NCI-H226 (cell line): ENCODE measurements at regions not wholly inside any gene's neighbourhood (a gene's known extent, or its start where the extent isn't known, plus 50 kb on each side); places are given as distances from the start of the nearest gene placed in this dataset.
A peak's percentile ranks its signal among the peaks of the same experiment; 100 is the strongest.

Experiments used
- DNase-seq: peaks from one replicate; pipeline ENCODE4 v3.0.0-alpha.2; 2015

DNA sequence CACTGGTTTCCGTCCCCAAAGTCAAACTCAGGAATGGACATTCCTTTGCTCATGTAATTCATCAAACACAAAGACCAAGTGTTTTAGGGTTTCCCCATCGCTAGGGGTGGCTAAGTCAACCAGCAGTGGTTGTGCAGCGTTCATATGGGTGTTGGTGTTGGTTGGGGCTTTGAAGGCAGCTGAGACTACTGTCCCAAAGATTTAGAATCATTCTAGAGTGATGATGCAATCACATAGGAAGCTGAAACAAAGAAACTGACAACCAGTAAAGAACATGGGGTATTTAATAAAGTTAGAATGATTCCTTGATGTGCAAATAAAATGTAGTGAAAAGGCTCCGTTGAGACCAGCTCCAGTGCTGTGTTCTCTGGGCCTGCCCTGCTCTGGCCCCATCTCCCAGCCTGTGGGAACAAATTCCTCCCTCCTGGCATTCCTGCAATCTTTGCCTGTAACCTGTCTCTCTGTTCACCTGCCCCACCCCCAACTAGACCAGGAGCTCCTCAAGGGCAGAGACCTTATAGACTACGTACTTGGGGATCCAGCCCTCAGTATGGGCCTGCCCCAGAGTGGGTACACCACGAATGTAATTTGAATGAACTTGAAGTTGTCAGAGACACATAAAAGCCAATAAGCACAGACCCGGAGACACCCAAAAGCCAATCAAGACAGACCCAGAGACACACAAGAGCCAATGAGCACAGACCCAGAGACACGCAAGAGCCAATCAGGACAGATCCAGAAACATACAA, 191.7 kb upstream of the TWIST2 start:
- DNase-seq: no peak

DNA sequence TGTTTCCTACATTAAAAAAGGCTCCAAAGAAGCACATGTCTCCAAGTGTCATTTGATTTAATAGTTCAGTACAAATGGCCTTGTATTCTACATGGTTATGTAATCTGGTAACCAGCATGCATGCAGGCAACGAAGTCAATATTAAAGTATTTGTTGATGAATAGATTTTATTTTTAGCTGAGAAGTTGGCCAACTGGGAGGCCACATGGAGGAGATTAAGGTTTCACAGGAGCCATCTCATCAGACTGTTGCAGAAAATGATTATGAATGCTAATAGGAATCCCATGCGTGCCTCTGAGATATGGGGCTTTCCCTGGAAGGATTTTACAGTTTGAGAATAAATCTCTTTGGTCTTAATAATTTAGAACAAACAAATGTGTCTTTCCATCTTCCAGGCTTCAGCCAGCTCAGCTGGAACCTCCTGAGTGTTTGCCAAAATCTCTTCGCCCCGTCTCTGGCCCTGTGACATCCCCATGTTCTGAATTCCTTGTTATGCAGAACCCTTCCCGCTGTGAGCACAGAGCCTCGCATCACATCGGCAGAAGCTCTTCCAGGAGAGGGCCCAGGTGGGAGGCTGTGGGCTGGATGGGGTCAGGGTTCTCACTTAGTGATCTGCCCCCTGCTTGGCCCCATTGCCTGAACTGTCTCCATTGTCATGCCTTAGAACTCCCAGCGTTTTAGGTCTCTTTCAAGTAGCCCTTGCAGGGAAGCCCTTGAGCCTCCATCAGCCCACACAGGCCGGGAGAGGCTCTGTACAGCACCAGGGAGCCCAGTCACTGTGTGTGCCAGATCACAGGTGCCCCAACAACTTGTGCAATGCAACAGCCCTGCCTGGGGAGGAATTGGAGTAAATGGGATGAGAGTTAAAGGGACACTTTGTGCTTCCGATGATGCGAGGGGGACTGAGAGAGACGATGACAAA, 190.5 kb upstream of the TWIST2 start:
- DNase-seq: no peak

DNA sequence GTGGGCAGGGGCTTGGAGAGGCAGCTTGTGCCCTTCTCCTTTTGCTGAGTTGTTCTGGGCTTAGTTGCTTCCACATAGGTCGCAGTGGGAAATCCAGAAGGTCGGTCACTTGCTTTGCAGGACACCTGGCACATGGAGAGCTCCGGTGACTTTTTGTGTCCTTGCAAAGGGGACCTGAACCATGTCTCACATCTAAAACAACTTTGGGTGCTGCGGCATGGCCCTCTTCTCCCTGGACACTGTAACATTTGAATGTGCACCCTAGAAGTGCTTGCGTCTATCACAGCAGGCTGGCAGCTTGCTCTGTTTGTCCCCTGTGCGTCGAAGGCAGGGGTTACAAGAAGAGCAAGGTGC, 189.9 kb upstream of the TWIST2 start:
- no peak for DNase-seq

DNA sequence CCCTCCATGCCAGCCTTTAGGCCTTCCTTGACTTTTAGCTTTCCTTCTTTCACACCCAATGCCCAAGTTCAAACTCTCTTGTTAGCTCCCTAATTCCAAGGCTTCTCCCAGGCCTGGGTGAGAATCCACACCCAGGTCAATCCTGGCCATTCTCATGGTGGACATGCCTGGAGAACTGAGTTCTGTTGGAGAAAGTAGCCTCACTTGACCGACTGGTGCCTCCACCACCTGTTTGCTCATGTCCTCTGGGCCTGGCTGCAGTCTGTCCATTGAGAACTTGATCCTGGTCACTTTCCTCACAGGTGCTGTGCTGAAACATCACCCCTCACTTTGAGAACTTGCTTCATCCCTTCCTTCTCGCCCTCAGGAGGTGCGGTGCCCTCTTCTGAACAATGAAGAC, 189.1 kb upstream of the TWIST2 start:
- no peak for DNase-seq

DNA sequence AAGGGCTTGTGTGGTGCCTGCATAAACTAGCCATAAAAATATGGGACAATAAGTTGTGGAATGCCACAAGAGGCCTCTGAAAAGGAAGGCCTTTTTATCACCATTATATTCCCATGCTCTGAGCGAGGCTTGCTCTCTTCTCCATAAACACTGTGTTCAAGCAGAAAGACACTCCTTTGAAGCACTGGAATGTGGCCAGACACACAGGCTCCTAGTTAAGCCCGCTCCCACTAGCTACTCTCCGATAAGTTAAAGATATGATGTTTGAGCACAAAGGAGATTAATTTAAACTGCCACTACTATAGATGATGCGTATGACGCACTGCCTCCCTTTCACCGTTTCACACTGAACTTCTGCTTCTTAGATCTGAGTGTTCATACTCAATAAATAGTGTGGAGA, 188.7 kb upstream of the TWIST2 start:
- no peak for DNase-seq

DNA sequence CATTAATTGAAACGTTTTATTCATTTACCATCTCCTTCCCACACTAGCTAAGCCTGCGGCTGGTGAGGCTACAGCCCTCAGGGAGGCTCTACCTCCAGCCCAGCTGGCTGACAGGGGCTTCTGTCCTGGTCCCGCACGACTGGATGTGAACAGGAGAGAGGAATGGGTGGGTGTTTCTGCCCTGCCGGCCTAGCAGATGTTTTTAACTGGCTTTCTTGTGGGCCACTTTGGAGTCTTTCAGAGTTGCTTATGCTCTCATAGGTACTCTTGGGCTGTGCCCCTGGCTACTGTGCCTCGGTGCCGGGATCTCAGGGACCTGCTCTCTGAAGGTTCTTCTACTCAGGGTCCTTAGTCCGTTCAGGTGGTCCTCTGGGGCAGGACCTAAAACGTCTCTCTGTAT, 184.3 kb upstream of the TWIST2 start:
- DNase-seq: no peak

DNA sequence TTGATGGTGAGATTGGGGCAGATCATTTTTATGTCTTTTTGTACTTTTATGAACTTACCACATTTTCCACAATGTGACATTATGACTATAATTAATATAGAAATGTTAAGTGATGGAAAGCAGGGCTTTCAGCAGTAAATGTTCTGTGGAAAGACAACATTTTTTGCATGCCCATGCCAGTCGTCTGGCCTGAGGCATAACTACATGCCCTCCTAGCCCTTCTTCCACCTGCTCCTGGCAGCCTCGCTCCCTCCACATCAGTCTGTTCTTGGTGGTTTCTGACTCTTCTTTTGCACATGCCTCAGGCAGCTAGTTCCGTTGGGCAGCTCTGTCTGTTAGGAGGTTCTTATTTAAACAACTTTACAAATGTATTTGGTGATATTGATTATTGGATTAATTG, 182.0 kb upstream of the TWIST2 start:
- DNase-seq: no peak

DNA sequence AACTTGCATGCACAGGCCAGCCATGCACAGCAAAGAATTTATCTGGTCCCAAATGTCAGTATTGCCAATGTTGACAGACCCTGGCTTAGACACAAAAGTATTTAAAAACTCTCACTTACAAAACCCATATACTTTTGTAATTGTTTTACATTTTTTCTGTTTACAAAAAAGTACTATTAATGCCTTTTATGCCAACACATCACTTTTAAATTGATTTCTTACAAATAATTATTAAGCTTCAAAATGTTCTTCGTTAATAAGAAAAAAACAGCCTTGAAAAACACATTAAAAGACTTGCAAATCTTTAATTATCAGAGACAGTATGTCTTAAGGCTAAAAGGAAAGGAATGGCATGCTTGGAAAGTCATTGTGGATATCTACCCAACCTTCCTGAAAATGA, 181.3 kb upstream of the TWIST2 start:
- no peak for DNase-seq

DNA sequence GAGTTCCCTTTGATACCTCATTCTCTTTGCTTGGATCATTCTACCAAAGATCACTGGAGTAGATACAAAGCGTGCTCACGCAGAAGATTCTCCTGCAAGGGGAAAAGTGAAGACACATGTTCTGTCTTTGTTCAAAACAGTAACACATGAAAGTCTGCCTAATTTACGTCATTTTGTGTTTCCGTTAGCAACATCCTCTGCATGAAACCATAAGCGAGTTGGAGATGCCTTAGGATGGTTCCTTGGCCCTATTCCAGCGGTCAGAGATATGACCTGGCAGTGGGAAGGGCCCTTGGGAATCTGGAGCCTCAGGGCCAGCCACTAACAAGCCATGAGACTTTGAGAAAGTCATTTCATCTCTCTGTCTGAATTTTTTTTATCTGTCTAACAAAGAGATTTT, 180.9 kb upstream of the TWIST2 start:
- DNase-seq: peak; percentile 13

DNA sequence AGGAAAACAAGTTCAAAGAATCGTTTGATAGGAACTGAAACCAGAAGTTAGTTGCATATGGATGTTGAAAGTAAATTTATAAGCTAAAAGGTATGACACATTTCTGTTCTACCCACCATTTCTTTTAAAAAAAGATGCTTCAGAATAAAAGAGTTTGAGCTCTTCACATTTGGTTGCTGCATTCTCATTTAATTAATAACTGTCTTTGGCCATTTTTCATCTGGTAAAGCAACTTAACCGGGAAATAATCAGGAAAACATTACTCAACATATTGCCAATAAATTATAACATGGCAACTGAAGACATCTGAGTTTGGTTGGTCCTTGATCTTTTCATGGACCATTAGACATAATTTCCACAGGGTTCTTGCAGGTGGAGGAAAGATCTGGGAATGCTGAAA, 180.2 kb upstream of the TWIST2 start:
- DNase-seq: no peak

DNA sequence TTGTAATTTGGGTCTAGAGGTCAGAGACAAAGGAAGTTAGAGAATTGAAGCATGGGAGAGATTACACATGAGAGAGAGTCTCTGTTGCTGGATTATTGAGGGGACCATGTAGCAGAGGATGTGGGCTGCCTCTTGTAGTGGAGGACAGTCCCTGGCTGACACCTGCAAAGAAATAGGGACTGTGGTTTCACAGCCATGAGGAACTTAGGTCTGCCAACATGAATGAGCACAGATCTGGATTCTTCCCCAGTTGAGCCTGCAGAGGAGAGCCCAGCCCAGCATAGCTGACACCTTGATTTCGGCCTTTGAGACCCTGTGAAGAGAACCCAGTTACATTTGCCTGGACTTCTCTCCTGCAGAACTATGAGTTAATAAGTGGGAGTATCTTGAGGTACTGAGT, 179.5 kb upstream of the TWIST2 start:
- DNase-seq: no peak

DNA sequence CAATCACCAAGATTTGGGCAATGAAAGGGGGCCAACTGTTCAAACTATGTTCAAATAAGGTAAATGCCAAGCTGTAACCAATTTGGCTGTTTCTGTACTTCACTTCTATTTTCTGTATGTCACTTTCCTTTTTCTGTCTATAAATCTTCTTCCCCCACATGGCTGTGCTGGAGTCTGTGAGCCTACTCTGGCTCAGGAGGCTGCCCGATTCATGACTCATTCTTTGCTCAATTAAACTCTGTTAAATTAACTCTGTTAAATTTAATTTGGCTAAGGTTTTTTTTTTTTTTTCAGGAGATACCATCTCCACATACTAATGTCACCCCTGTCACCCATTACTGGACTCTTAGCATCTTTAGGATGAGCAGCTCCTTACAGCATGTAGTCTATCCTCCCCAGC, 178.8 kb upstream of the TWIST2 start:
- DNase-seq: no peak

DNA sequence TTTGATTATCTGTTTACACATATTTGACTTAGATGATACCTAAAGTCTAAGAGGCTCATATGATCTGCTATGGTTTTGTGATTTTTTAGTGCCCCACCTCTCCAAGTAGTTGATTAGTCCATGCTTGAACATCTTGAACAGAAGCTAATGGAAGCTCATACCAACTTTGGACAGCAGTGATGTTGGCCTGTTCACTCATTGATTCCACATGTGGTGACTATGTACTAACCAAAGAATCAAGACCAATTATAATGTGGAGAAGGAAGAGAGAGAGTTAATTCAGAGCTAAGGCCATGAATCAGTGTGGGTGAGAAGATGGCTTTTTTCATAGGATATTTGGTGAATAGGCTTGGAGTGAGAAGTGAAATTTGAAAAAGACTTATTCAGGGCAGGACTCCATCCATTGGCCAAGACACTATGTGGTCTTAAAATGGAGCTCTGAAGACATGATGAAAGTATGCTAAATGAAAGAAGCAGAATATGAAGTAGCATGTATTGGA, 178.3 kb upstream of the TWIST2 start:
- DNase-seq: no peak

DNA sequence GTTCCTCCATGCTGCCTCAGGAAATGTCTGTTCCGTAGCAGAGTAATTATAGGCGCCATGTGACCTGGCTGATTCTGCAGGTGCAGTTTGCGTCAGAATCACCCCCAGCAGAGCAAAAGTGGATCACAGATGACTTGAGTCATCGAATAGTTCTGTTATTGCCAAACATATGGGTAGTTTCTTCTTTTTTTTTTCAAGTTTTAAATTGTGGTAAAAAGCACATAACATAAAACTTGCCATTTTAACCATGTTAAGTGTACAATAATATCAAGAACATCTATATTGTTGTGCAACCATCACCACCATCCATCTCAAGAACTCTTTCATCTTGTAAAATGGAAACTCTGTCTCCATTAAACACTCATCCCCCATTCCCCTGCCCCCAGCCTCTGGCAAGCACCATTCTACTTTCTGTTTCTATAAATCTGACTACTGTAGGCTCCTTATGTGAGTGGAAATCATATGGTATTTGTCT, 177.7 kb upstream of the TWIST2 start:
- DNase-seq: no peak

DNA sequence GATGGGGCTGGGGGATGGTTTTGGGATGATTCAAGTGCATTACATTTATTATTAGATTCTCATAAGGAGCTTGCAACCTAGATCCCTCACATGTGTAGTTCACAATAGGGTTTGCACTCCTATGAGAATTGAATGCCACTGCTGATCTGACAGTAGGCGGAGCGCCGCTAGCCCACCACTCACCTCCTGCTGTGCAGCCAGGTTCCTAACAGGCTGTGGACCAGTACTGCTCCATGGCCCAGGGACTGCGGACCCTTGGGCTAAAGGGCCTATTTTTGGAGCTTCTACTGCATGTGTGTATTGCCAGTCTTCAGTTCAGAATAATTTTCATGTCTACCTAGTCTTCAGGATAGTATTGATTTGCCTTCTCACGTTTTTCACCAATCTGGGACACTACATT, 165.3 kb upstream of the TWIST2 start:
- no peak for DNase-seq

DNA sequence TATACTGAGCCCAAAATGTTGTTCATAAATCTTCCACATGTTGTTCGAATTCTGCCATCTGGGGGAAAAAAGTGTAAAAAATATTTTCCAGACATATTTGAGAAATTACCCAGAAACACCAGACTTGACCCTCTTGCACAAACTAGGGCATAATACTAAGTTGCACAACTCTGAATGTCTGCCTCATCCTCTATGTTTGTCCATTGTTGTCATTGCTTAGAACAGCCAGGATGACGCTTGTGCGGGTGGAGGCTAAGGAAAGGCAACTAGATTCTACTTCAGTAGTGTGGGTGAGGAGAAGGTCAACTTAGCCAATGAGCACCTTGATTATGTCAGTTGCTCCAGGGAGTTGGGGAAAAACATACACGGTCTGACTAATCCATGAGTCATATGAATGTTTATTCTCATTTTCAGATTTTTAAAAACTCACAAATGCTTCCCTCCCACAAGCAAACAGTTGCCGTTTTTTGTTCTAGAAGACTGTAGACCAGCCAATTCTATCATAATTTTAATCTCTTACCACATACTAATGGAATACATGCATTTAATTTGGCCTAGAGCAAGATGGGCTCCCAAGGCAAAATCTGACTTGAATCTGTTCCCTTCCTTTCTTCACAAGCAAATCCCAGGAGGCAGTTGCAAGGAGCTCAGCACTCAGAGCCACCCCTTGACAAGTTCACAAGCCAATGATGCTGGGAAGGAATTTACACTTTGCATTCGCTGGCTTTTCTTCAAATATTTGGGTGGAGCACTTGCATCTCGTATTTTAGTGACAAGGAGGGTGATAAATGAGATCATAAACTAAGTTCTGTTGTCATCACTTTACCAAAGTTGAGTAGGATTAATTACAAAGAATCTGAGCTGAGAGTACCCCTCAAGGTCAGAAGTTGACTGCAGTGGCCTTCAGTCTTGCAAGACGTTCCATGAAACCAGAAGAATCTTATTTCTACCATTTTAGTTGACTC, 163.2 kb upstream of the TWIST2 start:
- peak; percentile 99 for DNase-seq

DNA sequence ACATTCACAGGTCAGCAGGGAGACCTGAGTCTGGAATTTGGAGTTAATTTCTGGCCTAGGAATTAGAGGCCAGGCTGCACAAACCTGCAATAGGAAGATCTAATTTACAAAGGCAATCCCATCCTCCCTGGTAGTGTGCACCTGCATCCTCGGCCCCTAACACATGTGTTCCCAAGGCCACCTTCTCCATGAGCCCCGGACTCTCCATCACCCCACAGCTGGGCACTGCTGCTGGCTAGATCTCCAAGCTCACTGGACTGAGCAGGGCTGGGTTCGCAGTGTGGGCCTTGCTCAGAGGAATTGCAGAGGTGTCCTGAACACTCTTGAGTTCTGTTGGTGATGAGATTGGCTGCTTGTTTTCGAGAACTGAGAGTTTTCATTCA, 162.6 kb upstream of the TWIST2 start:
- DNase-seq: no peak

DNA sequence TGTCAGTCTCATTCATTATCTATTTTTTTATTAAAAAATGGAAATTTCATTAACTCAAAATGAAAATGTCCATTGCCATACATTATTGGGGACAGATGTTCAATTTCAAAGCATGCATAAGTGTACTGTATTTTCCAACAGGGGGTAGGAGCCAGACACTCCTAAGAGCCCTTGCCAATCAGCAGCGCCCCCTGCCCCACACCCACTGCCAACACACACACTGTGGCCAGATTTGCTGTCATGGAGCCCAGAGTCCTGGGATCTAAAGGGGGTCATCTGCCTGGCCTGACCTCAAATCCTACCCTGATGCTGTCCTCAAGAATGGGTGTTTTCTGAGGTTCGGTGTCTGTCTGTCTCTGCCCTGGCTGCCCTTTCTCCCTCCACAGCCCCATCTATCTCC, 162.2 kb upstream of the TWIST2 start:
- no peak for DNase-seq

DNA sequence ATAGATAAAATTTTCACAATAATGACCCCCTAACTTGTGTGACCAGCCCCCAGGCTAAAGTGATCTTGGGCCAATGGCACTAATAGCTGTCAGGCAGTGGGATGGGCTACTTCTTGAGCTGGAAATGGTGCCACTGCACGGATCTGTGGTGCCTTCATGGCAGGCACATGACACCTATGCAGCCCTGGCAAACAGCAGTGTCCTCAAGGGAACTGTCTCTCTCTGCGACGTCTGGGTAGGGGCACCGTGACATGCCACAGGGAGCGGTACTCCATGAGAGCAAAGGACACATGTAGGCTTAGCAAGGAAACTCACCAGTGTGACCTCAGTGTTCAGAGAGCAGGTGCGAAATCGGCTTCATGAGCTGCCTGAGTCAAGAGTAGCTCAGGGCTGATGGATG, 161.7 kb upstream of the TWIST2 start:
- no peak for DNase-seq

DNA sequence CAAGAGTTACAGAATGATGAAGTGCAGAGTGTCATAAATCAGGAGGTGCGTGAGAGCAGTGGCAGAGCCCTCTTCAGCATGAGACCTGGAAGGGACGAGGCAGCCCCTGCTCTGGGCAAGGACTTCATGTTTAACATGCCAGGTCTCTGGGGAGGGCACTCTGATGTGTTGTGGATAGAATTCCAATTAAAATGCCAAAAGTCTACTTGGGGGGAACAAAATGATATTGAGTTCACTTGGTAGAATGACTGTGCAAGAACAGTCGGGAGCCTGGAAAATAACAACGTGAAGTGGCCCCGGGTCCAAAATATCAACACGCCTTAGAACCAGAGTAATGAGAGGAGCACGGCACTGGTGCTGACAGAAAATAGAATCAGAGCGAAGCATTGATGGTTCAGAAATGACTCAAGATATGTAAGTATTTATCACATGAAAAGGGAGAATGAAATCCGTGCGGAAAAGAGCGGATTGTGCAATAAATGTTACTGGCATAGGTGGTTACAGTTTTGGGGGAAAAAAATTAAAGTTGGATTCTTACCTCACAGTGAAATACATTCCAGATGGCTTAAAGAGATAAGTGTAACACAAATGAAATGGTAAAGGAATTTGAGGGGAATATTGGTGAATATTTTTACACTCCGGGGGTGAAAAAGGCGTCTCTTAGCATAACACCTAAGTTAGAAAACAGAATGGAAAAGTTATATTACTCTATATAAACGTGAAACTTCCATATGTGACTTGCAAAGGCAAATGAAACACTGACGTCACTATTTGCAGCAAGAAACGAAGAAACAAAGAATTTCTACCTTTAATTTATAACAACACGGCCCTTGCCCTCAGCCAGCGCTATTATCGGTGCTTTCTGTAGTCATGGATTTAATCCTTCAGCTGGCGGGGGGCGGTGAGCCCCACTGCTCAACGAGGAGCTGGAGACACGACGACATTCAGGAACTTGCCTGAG, 159.4 kb upstream of the TWIST2 start:
- no peak for DNase-seq

DNA sequence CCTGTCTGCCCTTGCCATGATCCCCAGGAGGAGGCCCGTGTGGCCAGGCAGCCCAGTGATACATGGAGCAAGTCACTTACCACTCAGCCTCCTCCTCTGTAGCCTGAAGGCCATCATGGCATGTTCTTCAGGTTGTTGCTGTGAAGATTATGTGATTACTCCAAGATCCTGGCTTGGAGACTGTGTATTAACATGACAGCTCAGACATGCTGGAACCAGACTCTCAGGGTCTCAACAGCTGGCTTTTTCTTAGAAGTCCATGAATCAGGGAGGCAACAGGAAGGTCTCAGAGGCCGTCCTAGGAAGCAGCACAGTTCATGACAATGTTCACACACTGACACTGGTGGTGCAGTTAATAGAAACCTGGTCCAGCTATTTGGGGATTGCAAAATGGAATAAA, 158.6 kb upstream of the TWIST2 start:
- DNase-seq: no peak

DNA sequence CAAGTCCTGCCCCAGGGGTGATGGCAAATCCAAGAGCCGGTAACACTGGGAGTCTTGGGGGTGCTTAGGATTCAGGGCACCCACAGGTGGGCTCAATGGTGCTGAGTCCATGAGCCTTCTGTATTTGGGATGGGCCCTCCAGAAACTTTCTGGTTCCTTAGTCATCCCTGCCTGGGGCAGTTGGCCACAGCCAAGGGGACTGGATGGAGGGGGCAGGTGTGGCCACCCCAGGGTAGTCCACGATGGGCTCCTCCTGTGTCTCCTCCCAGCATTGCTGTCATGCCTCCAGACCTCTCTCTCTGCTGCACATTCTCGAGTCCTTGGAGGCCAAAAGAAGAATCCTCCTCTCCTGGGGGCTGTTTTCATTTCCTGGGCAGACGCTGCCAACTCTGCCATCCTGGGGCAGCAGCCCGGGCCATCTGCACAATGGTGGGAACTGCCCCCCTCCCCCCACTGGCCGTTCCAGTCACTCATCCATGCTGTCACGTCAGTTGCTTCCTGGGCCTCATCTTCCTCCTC, 158.0 kb upstream of the TWIST2 start:
- DNase-seq: no peak
